K562 (cell line): ENCODE measurements at regions not wholly inside any gene's neighbourhood (a gene's known extent, or its start where the extent isn't known, plus 50 kb on each side); places are given as distances from the start of the nearest gene placed in this dataset.

Source experiments
- ATAC-seq: fragments of 200-7000 bp; cut with Tn5 transposase; 3 replicates; pipeline ENCODE4 v1.9.1; 2020; ENCODE audit warnings: moderate library complexity
- BruUV-seq: library from RNA; stranded (reverse); fragments of 400-500 nt; replicated peaks from 2 replicates; lab custom pipeline; 2021; lab: Mats Ljungman, UMichigan
- CTCF ChIA-PET: fragments of 300-600 bp; formaldehyde crosslinking; extraction: SDS; loops from one replicate; lab custom pipeline; 2021; ENCODE audit warnings: low intra/inter-chr PET ratio; lab: Yijun Ruan, JAX
- POLR2A ChIA-PET: fragments of 300-600, 350-650 bp; sonication (Branson Sonifier 250); formaldehyde crosslinking; extraction: SDS; loops from one replicate; lab custom pipeline; 2021; ENCODE audit warnings: antibody characterized with exemption, inconsistent platforms; lab: Yijun Ruan, JAX
- DNase-seq, 4 experiments: peaks; one replicate each; pipeline versions ENCODE4 v3.0.0 to v3.0.0-alpha.2; 2011 to 2018; ENCODE audit warnings: low spot score in 3 of 4, mixed read lengths in 3 of 4; ENCODE audit errors: extremely low read depth in 1 of 4
- FAIRE-seq: peaks from 2 replicates; lab custom pipeline; 2011; peaks lifted over from hg19 to GRCh38; lab: Jason Lieb, UNC
- H2AFZ ChIP-seq: 2 replicates; pipeline ENCODE4 v1.6.0; 2011; ENCODE audit warnings: low read depth, low read length, control low read depth, inconsistent platforms
- H3K27ac ChIP-seq: fragments of 200-600 bp; 3 replicates; pipeline ENCODE4 v1.8.0; 2011; ENCODE audit warnings: low read depth, mild to moderate bottlenecking, control low read depth, inconsistent platforms, low read length, moderate library complexity, mixed read lengths; ENCODE audit errors: extremely low read depth
- H3K27me3 ChIP-seq, 2 experiments: fragments of 300-600 bp in 1 of 2; 2 replicates in 1 of 2; 3 replicates in 1 of 2; pipeline versions ENCODE4 v1.6.0 to v1.8.0; 2011; ENCODE audit warnings: inconsistent platforms in 2 of 2, low read length in 2 of 2, mild to moderate bottlenecking in 1 of 2, mixed read lengths in 1 of 2, moderate library complexity in 1 of 2; ENCODE audit not compliant: control insufficient read depth in 2 of 2, insufficient read depth in 2 of 2
- H3K36me3 ChIP-seq: fragments of 300-600 bp; 3 replicates; pipeline ENCODE4 v1.8.0; 2011; ENCODE audit warnings: mild to moderate bottlenecking, low read length, inconsistent platforms; ENCODE audit not compliant: control insufficient read depth, insufficient read depth
- H3K4me1 ChIP-seq, 2 experiments: fragments of 200-600 bp in 1 of 2; replicated peaks in 1 of 2; 2 replicates in 1 of 2; 3 replicates in 1 of 2; pipeline versions ENCODE4 v1.5.1 to v1.8.0; 2011; ENCODE audit warnings: inconsistent platforms in 2 of 2, low read length in 2 of 2, mild to moderate bottlenecking in 1 of 2, mixed read lengths in 1 of 2, moderate library complexity in 1 of 2; ENCODE audit not compliant: control insufficient read depth in 2 of 2, insufficient read depth in 2 of 2
- H3K4me2 ChIP-seq: 2 replicates; pipeline ENCODE4 v1.6.1; 2011; ENCODE audit warnings: low read length, control low read depth, inconsistent platforms, mixed read lengths; ENCODE audit not compliant: insufficient read depth
- H3K4me3 ChIP-seq: fragments of 200-600 bp; sonication (generic), shearing (Covaris generic); 2 replicates; pipeline ENCODE4 v1.5.1; 2016; ENCODE audit warnings: control low read depth, inconsistent platforms
- H3K79me2 ChIP-seq: fragments of 200-600 bp; 3 replicates; pipeline ENCODE4 v1.8.0; 2011; ENCODE audit warnings: low read length, inconsistent platforms; ENCODE audit not compliant: control insufficient read depth, insufficient read depth
- H3K9ac ChIP-seq, 2 experiments: 2 replicates each; pipeline versions ENCODE4 v1.6.0 to v1.6.1; 2011; ENCODE audit warnings: low read depth in 2 of 2, low read length in 2 of 2, control low read depth in 1 of 2, inconsistent platforms in 1 of 2, mild to moderate bottlenecking in 1 of 2, mixed read lengths in 1 of 2; ENCODE audit not compliant: insufficient read depth in 1 of 2
- H3K9me1 ChIP-seq: one replicate; pipeline ENCODE4 v1.6.0; 2011; ENCODE audit warnings: inconsistent platforms, mild to moderate bottlenecking, low read length, moderate library complexity; ENCODE audit not compliant: control insufficient read depth, insufficient read depth
- H3K9me3 ChIP-seq: replicated peaks from 2 replicates; pipeline ENCODE4 v1.5.1; 2011; ENCODE audit warnings: low read depth, low read length, inconsistent platforms; ENCODE audit not compliant: control insufficient read depth, insufficient read depth
- H4K20me1 ChIP-seq: replicated peaks from 2 replicates; pipeline ENCODE4 v1.6.1; 2011; ENCODE audit warnings: low read length, inconsistent platforms, mixed read lengths; ENCODE audit not compliant: control insufficient read depth, insufficient read depth
- ATF1 ChIP-seq, 2 experiments: fragments of 450-650 bp in 1 of 2; IDR thresholded peaks; 2 replicates each; pipeline ENCODE4 v1.6.1; 2016; ENCODE audit warnings: missing compliant biosample characterization in 1 of 2, missing genetic modification characterization in 1 of 2
- BCLAF1 ChIP-seq, 2 experiments: fragments of 450-650 bp in 1 of 2; IDR thresholded peaks; 2 replicates each; pipeline ENCODE4 v1.6.1; 2011 to 2017; ENCODE audit warnings: low read depth in 2 of 2, antibody characterized with exemption in 1 of 2, borderline replicate concordance in 1 of 2, low read length in 1 of 2, mild to moderate bottlenecking in 1 of 2, mixed read lengths in 1 of 2; ENCODE audit not compliant: control insufficient read depth in 1 of 2
- IRF2 ChIP-seq: sonication (generic); formaldehyde crosslinking; IDR thresholded peaks from 2 replicates; pipeline ENCODE4 v1.8.1; 2022; ENCODE audit warnings: mild to moderate bottlenecking, missing genetic modification reagents
- MAFF ChIP-seq: IDR thresholded peaks from 2 replicates; pipeline ENCODE4 v1.6.1; 2012; ENCODE audit warnings: low read length, improper control_type of control experiment
- SFPQ ChIP-seq: fragments of 200-400 bp; formaldehyde crosslinking; IDR thresholded peaks from 2 replicates; pipeline ENCODE4 v1.6.1; 2017; ENCODE audit warnings: mild to moderate bottlenecking, low read depth, low read length, moderate library complexity
- SNIP1 ChIP-seq: fragments of 450-650 bp; IDR thresholded peaks from 2 replicates; pipeline ENCODE4 v1.7.1; 2017; ENCODE audit warnings: low read depth, mild to moderate bottlenecking
- ZNF592 ChIP-seq: fragments of 450-650 bp; IDR thresholded peaks from 2 replicates; pipeline ENCODE4 v1.6.1; 2017; ENCODE audit warnings: antibody characterized with exemption, mild to moderate bottlenecking
- ZNF76 ChIP-seq: fragments of 250-450 bp; sonication (Bioruptor Pico); IDR thresholded peaks from 2 replicates; pipeline ENCODE4 v1.4.0; 2020; ENCODE audit warnings: mild to moderate bottlenecking, moderate library complexity, borderline replicate concordance
- in situ Hi-C: fragments of 300-500 bp; cut with MboI; formaldehyde crosslinking; loops from 4 replicates; pipeline ENCODE4 v1.15.0; 2018; ENCODE audit warnings: inconsistent platforms, mixed read lengths
- intact Hi-C: fragments of 100-400 bp; cut with micrococcal nuclease; formaldehyde crosslinking; loops from 2 replicates; pipeline ENCODE4 v1.14.2; 2022
- TF ChIP-seq, protein P1 (sequence below): fragments of 250-450 bp; sonication (Bioruptor Pico); IDR thresholded peaks from 2 replicates; pipeline ENCODE4 v1.8.0; 2021; ENCODE audit warnings: moderate library complexity, mild to moderate bottlenecking, inconsistent platforms

GRCh38 chr10:61244261-61244775 lies 208.9 kb downstream of the TMEM26 start:
- Histone ChIP-seq H3K79me2 (no peaks in the 10 kb centered on the region), H3K4me1 (no peaks in the 10 kb centered on the region), H3K27me3 (no peaks in the 10 kb centered on the region), H3K9me1 (no peaks in the 10 kb centered on the region), H3K36me3 (no peaks in the 10 kb centered on the region), H4K20me1 (no peaks in the 10 kb centered on the region), H3K9me3 (no peaks in the 10 kb centered on the region), H2AFZ (no peak overlapping the region), H3K9ac (no peak overlapping the region), H3K4me2 (no peak overlapping the region), H3K27ac (no peak overlapping the region), H3K4me3 (no peak overlapping the region)
- in situ Hi-C loops: no loop called here
- FAIRE-seq: no peak
- DNase-seq: no peak
- CTCF ChIA-PET: no interaction called here
- no TSS peak for BruUV-seq
- POLR2A ChIA-PET: no interaction called here
- ATAC-seq: no peak
- intact Hi-C loops: no loop called here
- TF ChIP-seq IRF2 (CRISPR knock-in tag) (no peak), ATF1 (CRISPR knock-in tag; IDR thresholded peaks at IDR 0.05) (no peak), ATF1 (tag; IDR thresholded peaks at IDR 0.05) (no peak), SFPQ (no peak), ZNF76 (no peak), SNIP1 (no peak), MAFF (no peak), BCLAF1 (IDR thresholded peaks at IDR 0.05; ENCODE audit: borderline replicate concordance in 1 of 2, control insufficient read depth in 1 of 2, low read depth in 2 of 2, low read length in 1 of 2) (no peak), ZNF592 (no peak)
- TF ChIP-seq, protein P1, sequence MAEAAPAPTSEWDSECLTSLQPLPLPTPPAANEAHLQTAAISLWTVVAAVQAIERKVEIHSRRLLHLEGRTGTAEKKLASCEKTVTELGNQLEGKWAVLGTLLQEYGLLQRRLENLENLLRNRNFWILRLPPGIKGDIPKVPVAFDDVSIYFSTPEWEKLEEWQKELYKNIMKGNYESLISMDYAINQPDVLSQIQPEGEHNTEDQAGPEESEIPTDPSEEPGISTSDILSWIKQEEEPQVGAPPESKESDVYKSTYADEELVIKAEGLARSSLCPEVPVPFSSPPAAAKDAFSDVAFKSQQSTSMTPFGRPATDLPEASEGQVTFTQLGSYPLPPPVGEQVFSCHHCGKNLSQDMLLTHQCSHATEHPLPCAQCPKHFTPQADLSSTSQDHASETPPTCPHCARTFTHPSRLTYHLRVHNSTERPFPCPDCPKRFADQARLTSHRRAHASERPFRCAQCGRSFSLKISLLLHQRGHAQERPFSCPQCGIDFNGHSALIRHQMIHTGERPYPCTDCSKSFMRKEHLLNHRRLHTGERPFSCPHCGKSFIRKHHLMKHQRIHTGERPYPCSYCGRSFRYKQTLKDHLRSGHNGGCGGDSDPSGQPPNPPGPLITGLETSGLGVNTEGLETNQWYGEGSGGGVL (CRISPR knock-in tag): no peak
